PC-9 (cell line): ENCODE measurements at regions not wholly inside any gene's neighbourhood (a gene's known extent, or its start where the extent isn't known, plus 50 kb on each side); places are given as distances from the start of the nearest gene placed in this dataset.

Experiments used
- BruUV-seq: library from RNA; stranded (reverse); fragments of 400-500 nt; replicated peaks from 2 replicates; lab custom pipeline; 2021; lab: Mats Ljungman, UMichigan
- CTCF ChIA-PET: fragments of 300-600 bp; sonication (Branson Sonifier 250); formaldehyde crosslinking; loops from one replicate; lab custom pipeline; 2022; ENCODE audit warnings: antibody characterized with exemption; lab: Charles Lee
- POLR2A ChIA-PET: fragments of 300-600 bp; sonication (Branson Sonifier 250); formaldehyde crosslinking; loops from one replicate; lab custom pipeline; 2022; ENCODE audit warnings: antibody characterized with exemption; ENCODE audit not compliant: unreplicated experiment; lab: Charles Lee
- DNase-seq, 2 experiments: peaks; one replicate each; pipeline versions ENCODE4 v3.0.0 to v3.0.0-alpha.2; 2015 to 2022; ENCODE audit warnings: mixed read lengths in 1 of 2
- H2AFZ ChIP-seq: fragments of 200-600 bp; sonication (generic); 2 replicates; pipeline ENCODE4 v1.8.1; 2017; ENCODE audit warnings: antibody characterized with exemption
- H3F3A ChIP-seq: fragments of 200-600 bp; sonication (generic); 2 replicates; pipeline ENCODE4 v1.8.1; 2017; ENCODE audit warnings: antibody characterized with exemption, mild to moderate bottlenecking, low read depth; ENCODE audit not compliant: insufficient read depth
- H3K27ac ChIP-seq: fragments of 200-600 bp; sonication (generic); 2 replicates; pipeline ENCODE4 v1.6.1; 2016; ENCODE audit warnings: mixed run types
- H3K27me3 ChIP-seq: fragments of 200-600 bp; sonication (generic); 2 replicates; pipeline ENCODE4 v1.6.1; 2016; ENCODE audit warnings: low read depth, mixed run types; ENCODE audit not compliant: insufficient read depth
- H3K36me3 ChIP-seq: fragments of 200-600 bp; sonication (generic); 2 replicates; pipeline ENCODE4 v1.6.1; 2016; ENCODE audit warnings: low read depth, mixed run types
- H3K4me1 ChIP-seq: fragments of 200-600 bp; sonication (generic); replicated peaks from 2 replicates; pipeline ENCODE4 v1.6.1; 2016; ENCODE audit warnings: mixed run types; ENCODE audit not compliant: insufficient read depth
- H3K4me2 ChIP-seq: fragments of 200-600 bp; sonication (generic); 2 replicates; pipeline ENCODE4 v1.6.1; 2017; ENCODE audit warnings: mixed run types
- H3K4me3 ChIP-seq: fragments of 200-600 bp; sonication (generic); 2 replicates; pipeline ENCODE4 v1.6.1; 2016; ENCODE audit warnings: mixed run types
- H3K79me2 ChIP-seq: fragments of 200-600 bp; sonication (generic); 2 replicates; pipeline ENCODE4 v1.6.1; 2017; ENCODE audit warnings: low read depth, mixed run types
- H3K9me2 ChIP-seq: fragments of 200-600 bp; sonication (generic); 2 replicates; pipeline ENCODE4 v1.8.1; 2017; ENCODE audit warnings: mild to moderate bottlenecking; ENCODE audit not compliant: insufficient read depth
- H3K9me3 ChIP-seq: fragments of 200-600 bp; sonication (generic); 2 replicates; pipeline ENCODE4 v1.8.1; 2016; ENCODE audit warnings: low read depth; ENCODE audit not compliant: insufficient read depth
- H4K20me1 ChIP-seq: fragments of 200-600 bp; sonication (generic); 2 replicates; pipeline ENCODE4 v1.8.1; 2017; ENCODE audit not compliant: insufficient read depth
- CTCF ChIP-seq: fragments of 200-600 bp; sonication (generic); conservative IDR thresholded peaks from 2 replicates; pipeline ENCODE4 v1.6.1; 2017; ENCODE audit warnings: mixed run types, antibody characterized with exemption, mild to moderate bottlenecking, moderate library complexity
- EZH2 ChIP-seq: fragments of 200-600 bp; sonication (generic); IDR thresholded peaks from 2 replicates; pipeline ENCODE4 v1.8.0; 2017; ENCODE audit warnings: antibody characterized with exemption, low read depth
- intact Hi-C: fragments of 100-400 bp; cut with micrococcal nuclease; formaldehyde crosslinking; loops from one replicate; pipeline ENCODE4 v1.10.0; 2022; ENCODE audit not compliant: unreplicated experiment

- Histone ChIP-seq H3K4me2 (no peak overlapping the region), H3F3A (no peaks in the 10 kb centered on the region), H3K27me3 (no peaks in the 10 kb centered on the region), H3K9me2 (no peaks in the 10 kb centered on the region), H3K36me3 (no peaks in the 10 kb centered on the region), H2AFZ (no peak overlapping the region), H3K79me2 (no peaks in the 10 kb centered on the region), H3K4me3 (no peak overlapping the region), H3K27ac (no peak overlapping the region), H3K4me1 (no peaks in the 10 kb centered on the region), H3K9me3 (no peaks in the 10 kb centered on the region), H4K20me1 (no peaks in the 10 kb centered on the region)
- intact Hi-C loops: no loop called here
- ChIA-PET CTCF (no interaction called here), POLR2A (no interaction called here)
- no peak for DNase-seq
- TF ChIP-seq EZH2 (no peak), CTCF (no peak)
- no TSS peak for BruUV-seq
Observed at GRCh38 chr5:28414619-28415018, 1376.2 kb upstream of the CDH9 start.

DNA sequence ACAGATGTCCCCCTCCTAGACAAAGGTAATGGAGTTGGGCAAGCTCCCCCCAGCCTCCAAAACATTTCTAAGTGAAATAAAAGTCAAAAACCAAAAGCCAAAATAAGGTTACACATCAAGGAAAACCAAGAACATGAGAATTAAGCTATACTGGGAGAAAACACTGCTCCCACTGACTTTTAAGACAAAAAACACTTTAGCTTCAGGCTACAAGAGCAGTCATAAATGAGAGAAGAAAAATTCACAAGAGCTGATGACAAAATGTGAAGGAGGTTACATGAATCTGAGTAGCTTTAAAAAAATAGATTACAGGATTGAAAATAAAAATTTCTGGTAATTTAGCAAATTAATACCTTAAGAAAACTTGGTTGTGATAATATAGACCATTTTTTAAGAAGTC, 1370.3 kb upstream of the CDH9 start:
- Histone ChIP-seq H3K27ac (no peak overlapping the region), H3K4me3 (no peak overlapping the region), H3K79me2 (no peaks in the 10 kb centered on the region), H3K27me3 (no peaks in the 10 kb centered on the region), H3F3A (no peaks in the 10 kb centered on the region), H4K20me1 (0 out of 2 replicates have a peak, but pooled peaks cover 5% of the 10 kb centered on the region), H3K4me2 (no peak overlapping the region), H2AFZ (no peak overlapping the region), H3K9me2 (no peaks in the 10 kb centered on the region), H3K36me3 (no peaks in the 10 kb centered on the region), H3K9me3 (no peaks in the 10 kb centered on the region), H3K4me1 (peaks cover 6% of the 10 kb centered on the region; the same call in 1 of the 2 replicates)
- intact Hi-C loops: loop anchor here (2.0 kb wide), 1 partner anchor 34 kb away; no protein-coding TSS in a partner anchor
- ChIA-PET CTCF (no interaction called here), POLR2A (interaction anchor here (0.6 kb wide), 1 partner anchor 11 kb away, joined by 5 read pairs; no protein-coding TSS in a partner anchor)
- no peak for DNase-seq
- no TSS peak for BruUV-seq
- TF ChIP-seq CTCF: no peak
- TF ChIP-seq EZH2: no peak

GRCh38 chr5:28408186-28408585, 1369.8 kb upstream of the CDH9 start:
- no peak overlapping the region for H3K27ac ChIP-seq
- intact Hi-C loops: loop anchor here (2.0 kb wide), 1 partner anchor 33 kb away; no protein-coding TSS in a partner anchor
- H3K79me2 ChIP-seq: no peaks in the 10 kb centered on the region
- no peak overlapping the region for H3K4me2 ChIP-seq
- ChIA-PET POLR2A (no interaction called here), CTCF (interaction anchor here (0.6 kb wide), 1 partner anchor 95 kb away, joined by 4 read pairs; no protein-coding TSS in a partner anchor)
- H3K27me3 ChIP-seq: no peaks in the 10 kb centered on the region
- H3F3A ChIP-seq: no peaks in the 10 kb centered on the region
- no peak overlapping the region for H3K4me3 ChIP-seq
- peaks cover 6% of the 10 kb centered on the region; the same call in 1 of the 2 replicates for H3K4me1 ChIP-seq
- no peaks in the 10 kb centered on the region for H3K9me2 ChIP-seq
- H4K20me1 ChIP-seq: 0 out of 2 replicates have a peak, but pooled peaks cover 5% of the 10 kb centered on the region
- H3K36me3 ChIP-seq: no peaks in the 10 kb centered on the region
- H3K9me3 ChIP-seq: no peaks in the 10 kb centered on the region
- TF ChIP-seq EZH2 (no peak), CTCF (no peak)
- no peak overlapping the region for H2AFZ ChIP-seq
- no TSS peak for BruUV-seq
- peak; percentile 55 to 59 for DNase-seq
